Muscle of back (tissue), 3 donors: ENCODE measurements at regions not wholly inside any gene's neighbourhood (a gene's known extent, or its start where the extent isn't known, plus 50 kb on each side); places are given as distances from the start of the nearest gene placed in this dataset.
"Not testable (repeated sequence)": the region's sequence is repeated elsewhere in the genome, so short reads cannot be mapped to it uniquely, and the experiment has no call there.

Source experiments
- DNase-seq, 3 donors: peaks; one replicate each; pipeline versions ENCODE4 v3.0.0 to v3.0.0-alpha.2; 2013

DNA sequence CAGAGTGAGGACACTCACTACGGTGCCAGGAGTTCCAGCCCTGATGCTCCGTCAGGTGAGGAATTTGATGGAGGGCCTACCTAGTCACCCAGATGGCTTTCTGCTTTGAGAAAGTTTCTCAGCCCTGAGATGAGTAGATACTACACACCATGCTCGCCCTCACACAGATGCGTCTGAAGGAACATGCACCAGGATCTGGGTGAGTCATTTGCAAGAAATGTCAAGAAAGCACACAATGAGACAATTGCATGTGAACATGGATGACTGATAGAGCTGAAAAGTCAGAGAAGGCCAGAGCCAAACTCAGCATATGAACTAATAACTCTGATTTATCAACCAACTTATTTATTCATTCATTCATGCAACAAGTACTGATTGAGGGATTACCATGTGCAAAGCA lies 483.9 kb downstream of the OMA1 start:
- no peak for DNase-seq

- peak in 1 of 3 donors; percentile 4 for DNase-seq
Measured at GRCh38 chr1:58060559-58061170, 485.9 kb downstream of the OMA1 start.

DNA sequence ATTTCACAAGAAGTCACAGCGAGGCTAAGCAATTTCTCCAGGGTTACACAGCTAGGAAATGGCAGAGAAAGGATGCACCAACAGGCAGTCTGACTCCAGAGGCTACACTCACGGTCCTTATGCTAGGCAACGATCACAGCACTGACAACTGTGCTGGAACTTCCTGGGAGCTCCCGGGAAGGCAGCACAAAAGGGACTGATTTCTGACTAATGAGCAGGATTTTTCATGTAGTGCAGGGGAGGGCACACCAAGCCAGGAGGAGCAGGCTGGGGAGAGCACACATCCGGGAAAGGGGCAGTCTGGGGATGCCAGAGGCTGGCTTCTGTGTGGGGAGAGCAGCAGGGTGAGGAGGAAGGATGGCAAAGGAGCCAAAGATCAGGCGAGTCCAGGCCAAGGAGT lies 486.7 kb downstream of the OMA1 start:
- no peak for DNase-seq

DNA sequence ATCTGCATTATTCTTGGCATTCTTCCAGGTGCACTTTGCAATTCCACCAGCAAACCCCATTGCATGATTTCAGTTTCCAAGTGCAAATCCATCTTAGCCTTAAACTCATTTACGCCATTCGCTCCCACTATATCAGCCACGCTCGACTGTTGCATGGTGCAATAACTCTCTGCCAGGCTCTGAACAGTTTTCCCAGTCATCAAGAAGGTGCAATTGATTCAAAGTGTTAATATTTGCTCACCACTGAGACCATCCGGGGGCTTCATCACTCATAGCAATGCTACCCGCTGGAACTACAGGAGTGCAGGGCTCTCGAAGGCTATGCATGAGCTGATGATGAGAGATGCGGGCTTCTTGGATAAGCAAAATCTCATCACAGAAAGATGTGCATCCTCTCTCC lies 488.2 kb downstream of the OMA1 start:
- DNase-seq, result no peak

- DNase-seq, result no peak
Measured at GRCh38 chr1:58057826-58058225, 488.7 kb downstream of the OMA1 start.

DNA sequence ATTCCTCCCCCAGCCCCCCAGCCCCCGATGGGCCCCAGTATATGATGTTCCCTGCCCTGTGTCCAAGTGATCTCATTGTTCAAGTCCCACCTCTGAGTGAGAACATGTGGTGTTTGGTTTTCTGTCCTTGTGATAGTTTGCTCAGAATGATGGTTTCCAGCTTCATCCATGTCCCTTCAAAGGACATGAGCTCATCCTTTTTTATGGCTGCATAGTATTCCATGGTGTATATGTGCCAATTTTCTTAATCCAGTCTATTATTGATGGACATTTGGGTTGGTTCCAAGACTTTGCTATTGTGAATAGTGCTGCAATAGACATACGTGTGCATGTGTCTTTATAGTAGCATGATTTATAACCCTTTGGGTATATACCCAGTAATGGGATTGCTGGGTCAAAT lies 495.3 kb downstream of the OMA1 start:
- DNase-seq, result not testable (repeated sequence)

GRCh38 chr1:58047265-58047858 lies 499.2 kb downstream of the OMA1 start:
- peak in 1 of 3 donors; percentile 4 for DNase-seq

DNA sequence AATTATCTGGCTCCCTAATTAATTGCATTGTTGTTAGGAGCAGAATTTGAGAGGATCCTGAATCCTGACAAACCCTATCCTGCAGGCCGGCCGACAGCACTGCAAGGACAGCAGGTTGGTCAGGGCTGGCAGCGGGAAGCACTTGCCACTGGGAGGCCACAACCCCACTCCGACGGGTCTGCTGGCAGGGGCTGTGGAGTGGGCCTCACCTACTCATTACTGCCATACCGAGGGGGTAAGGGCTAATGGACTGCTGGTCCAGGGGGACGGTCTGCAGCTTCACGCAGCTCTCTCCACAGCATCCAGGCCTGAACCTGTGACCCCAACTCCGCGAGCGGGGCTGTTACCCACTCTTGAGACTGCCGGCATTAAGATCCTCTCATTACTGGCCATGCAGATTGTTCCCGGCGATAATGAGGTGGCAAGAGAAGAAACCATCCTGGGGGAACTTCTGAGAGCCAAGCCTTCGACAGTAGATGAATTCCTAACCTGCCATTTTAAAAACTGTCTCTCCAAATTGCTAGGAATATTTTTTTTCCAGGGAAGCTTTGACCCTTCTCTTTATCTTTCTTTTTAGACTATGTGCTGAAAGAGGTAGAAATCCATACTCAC lies 501.3 kb downstream of the OMA1 start:
- DNase-seq, result no peak

DNA sequence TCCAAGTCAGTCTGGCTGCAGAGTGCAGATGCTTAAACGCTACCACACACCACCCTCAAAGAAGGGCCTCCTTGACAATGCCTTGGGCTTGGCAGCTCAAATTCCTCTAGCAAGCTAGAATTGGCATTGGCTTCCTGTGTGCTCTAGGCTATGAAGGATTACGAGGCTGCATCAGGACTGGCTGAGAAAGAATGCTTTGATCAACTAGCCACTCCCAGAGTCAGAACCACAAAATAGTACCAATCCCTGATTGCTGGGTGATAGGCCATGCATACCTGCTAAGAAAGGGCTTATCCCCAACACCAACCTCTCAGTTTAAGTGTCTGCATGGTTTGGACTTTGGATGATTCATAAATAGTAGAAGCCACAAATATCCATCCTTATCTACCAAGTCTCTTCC lies 504.9 kb downstream of the OMA1 start:
- DNase-seq, result no peak

DNA sequence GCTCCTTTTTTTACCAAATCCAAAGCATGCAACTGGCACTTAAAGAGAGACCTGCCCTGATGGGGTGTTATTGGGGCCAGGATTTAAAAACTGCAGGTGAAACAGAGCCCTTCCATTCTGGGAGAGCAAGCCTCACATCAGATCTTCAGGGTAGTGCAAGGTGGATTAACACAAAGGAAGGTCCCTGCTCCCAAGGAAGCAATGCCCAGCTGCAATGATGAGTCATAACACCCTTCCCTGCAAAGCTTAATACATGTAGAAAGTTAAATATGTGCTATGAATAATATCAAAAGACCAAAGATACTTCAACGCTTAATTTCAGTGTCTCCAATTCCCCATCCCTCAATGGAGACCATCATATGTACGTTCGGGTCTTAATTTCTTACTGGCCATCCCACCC lies 508.0 kb downstream of the OMA1 start:
- DNase-seq, result no peak

DNA sequence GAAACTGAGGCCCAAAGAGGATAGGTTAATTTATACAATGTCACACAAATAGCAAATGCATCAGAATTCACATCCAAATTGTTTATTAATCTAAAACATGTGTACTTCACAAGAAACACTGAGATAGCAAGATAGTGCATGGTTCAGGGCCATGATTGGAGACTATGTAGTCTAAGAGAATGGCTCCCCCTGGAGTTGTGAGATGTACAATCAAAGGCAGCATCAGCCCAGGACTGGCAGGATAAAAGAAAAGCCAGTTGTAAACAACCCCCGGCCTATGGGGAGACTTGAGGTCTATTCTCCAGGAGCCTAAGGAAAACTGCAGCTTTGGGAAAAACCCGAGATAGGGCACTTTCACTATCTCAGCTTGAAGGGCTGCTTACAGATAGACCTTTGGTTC lies 511.0 kb downstream of the OMA1 start:
- DNase-seq, result no peak

DNA sequence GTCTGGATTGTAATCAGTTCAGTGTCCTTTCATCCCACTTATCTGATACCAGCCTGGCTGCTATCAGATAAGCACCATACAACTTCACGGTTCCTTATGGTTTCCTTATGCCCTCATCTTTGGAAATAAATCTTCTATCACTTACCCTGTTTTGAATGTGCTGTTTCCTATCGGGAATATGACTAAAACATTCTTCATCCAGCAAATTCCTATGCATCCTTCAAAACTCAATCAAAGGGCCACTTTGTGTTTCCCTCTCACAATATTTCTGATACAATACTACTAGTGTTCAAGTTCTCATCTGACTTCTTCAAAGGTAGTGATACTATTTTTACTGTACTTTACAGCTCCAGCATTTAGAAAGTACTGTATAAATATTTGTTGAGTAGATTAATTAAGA lies 513.2 kb downstream of the OMA1 start:
- no peak for DNase-seq

DNA sequence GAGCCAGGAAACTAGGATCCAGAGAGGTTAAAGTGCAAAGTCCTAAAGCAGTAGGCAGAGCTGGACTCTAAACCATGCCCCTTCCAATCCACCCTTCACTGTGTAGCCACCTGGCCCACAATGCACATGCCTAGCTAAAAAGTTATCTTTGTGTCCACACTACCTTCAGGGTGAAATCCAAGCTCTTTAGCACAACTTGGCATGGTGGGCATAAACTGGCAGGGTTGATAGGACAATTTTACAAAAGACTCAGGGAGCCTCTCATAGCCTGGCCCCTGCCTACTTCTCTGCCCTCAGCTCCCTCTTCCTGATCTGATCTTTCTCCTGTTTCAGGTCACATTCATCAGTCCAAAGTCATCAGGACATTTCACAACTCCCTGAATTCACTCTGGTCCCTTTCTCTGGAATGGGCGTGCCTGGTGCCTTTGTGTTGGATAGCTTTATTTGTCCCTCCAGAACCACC lies 513.9 kb downstream of the OMA1 start:
- no peak for DNase-seq

GRCh38 chr1:58031416-58031815 lies 515.1 kb downstream of the OMA1 start:
- DNase-seq, result no peak

DNA sequence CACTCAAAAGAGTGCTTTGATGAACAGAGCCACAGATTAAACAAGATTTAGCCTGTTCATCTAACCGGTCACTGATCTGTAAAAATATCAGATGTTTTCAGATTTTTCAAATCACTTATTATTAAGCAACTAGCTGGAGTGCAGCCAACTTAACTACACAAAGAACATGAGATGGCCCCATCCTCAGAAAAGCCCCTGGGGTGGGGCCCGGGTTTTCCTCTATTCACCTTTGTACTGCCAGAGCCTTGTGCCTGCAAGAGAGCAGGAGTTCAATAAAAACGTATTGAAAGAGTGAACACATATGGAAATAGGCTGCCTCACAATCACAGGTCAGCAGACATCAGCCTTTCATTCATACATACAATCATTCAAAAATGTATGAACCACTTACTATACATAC lies 516.1 kb downstream of the OMA1 start:
- DNase-seq, result no peak

- no peak for DNase-seq
Measured at GRCh38 chr1:58017641-58018040, 528.9 kb downstream of the OMA1 start.

- no peak for DNase-seq
Measured at GRCh38 chr1:58013237-58013636, 533.3 kb downstream of the OMA1 start.

DNA sequence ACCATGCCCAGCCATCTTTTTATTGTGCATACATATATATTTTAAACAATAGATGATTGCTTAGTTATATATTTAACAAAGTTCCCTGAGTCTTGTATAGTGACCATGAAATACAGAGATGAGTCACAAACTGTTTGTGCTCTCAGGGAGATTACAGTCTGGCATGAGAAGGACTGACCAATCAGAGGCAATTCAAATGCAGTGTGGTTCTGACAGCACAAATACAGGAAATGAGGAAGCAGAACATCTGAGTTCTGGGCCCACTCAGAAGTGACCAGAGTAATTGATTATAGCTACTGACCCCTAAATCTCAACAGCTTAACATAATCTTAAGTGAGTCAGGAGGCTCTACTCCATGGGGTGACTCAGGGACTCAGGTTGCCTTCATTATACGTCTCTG lies 534.5 kb downstream of the OMA1 start:
- no peak for DNase-seq

DNA sequence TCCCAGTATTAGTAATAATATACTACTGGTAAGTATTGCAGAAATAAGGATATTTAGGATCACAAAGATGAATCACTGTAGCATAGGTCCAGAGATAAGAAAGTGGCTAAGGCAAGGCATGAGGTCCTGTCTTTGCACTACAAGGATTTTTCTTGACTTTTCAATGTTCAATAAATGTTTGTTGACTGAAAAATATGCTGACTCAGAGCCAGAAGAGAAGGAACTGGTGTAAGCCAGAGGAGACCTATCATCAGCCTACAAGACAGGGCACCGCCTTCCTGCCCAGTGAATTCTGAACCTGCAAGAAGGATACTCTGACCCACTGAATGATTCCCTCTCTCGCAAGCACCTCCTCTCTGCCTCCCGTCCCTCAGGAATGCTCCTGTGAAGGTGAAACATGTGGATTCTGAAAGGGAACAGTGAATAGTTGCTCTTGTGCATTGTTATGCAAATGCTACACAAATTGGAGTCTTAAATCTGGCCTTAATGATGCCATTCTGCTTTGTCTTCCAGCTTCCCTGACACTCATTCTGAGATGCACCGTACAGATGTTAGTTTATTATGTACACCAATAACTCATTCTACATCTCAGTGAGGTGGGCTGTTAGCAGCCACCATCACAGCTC lies 540.0 kb downstream of the OMA1 start:
- no peak for DNase-seq

DNA sequence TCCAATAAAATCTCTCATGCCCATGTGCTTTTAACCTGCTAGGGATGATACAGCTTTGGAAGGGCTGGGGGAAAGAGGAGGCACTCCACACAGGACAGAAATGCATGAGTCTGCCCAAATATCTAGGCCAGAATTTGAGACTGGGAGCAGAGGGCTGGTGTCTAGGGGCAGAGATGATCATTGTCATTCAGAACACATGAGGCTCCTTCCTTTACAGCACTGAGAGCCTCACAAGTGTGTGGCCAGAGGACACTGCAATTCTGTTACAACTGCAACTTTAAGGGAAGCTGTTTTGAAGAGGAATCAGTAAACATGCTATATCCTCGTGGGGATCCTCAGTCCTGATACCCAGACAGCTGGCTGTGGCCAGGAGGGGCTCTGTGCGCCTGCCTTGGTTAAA lies 541.3 kb downstream of the OMA1 start:
- no peak for DNase-seq

DNA sequence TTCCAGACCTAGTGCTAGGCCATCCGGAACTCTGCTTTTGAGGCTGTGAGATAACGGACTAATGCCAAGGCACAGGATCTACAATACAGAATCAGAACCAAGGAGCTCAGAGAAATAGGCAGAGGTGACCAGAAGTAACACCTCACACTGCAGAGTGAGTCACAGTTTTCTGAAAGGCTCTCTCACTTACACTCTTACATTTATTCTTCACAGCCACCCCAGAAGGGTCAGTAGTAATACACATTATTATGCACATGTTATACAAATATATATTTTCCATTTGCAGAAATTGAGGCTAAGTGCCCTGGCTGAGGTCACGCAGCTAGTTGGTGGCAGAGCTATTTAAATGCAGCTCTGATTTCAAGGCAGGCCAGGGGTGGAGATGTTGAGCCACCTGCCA lies 542.5 kb downstream of the OMA1 start:
- DNase-seq, result no peak

DNA sequence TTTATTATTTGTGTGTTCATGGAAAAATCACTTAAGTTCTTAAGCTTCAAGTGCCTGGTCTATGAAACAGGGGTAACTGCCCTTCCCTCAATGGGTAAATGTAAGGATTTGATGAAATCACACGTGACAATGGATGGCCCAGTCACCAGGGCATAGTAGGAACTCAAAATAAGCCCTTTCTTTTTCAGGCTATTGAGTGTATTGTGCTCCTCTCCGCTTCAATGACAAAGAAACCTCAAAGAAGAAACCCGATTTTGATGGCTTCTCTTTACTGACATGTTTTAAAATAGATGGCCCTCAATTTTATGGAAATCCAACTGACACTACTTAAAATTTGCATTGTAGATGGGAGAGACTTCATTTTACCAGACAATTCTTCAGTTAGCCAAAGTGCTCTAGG lies 543.5 kb downstream of the OMA1 start:
- no peak for DNase-seq

DNA sequence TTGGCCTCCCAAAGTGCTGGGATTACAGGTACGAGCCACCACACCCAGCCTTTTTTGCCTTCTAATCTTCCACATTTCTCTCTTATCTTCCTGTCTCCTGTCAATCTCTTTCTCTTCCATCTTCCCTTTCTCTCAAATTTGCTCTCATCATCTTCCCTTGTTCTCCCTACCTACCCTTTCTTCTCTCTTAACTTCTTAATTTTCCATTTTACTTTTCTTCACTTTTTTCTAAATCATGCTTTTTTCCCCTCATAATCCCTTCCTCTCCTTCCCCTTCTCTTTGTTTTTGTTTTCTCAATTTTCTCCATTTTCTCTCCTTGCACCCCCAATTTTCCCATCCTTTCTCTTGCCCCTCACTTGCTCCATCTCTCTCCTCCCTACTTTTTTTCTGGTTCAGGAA lies 545.7 kb downstream of the OMA1 start:
- no peak for DNase-seq
